ENCODE measurements at regions not wholly inside any gene's neighbourhood (a gene's known extent, or its start where the extent isn't known, plus 50 kb on each side); places are given as distances from the start of the nearest gene placed in this dataset.

- no TSS peak for BruUV-seq (replicated peaks)
- WGBS (ENCODE audit: insufficient coverage, insufficient replicate concordance, low lambda C conversion rate, missing lambda C conversion rate): 0% methylated on average over 1 of the region's 1 CpG
- ChIA-PET SMC1A (ENCODE audit: uncharacterized antibody, unreplicated experiment) (interaction anchor here (1.2 kb wide), 1 partner anchor 21 kb away, joined by 3 read pairs; no protein-coding TSS in a partner anchor), CTCF (no interaction called here), POLR2A (no interaction called here), RAD21 (ENCODE audit: unreplicated experiment) (no interaction called here)
- Histone ChIP-seq H3K9ac (ENCODE audit: control insufficient read depth, insufficient read depth, low read length) (no peak overlapping the region), H4K20me1 (ENCODE audit: control insufficient read depth, insufficient read depth) (no peaks in the 10 kb centered on the region), H3K4me2 (ENCODE audit: control insufficient read depth, insufficient read depth) (no peak overlapping the region), H3K4me3 (no peak overlapping the region), H3K4me1 (ENCODE audit: control insufficient read depth, insufficient read depth, low read length) (no peaks in the 10 kb centered on the region), H3K27me3 (replicated peaks in 1 of 2; ENCODE audit: control insufficient read depth in 2 of 2, insufficient read depth in 2 of 2, low read length in 1 of 2) (no peaks in the 10 kb centered on the region), H3K36me3 (ENCODE audit: control insufficient read depth in 2 of 2, insufficient read depth in 2 of 2, low read length in 1 of 2) (no peaks in the 10 kb centered on the region), H3K79me2 (ENCODE audit: control insufficient read depth, insufficient read depth, low read length) (no peaks in the 10 kb centered on the region), H3K27ac (ENCODE audit: control insufficient read depth, insufficient read depth) (no peak overlapping the region), H2AFZ (ENCODE audit: control insufficient read depth, low read depth, low read length) (no peak overlapping the region), H3K9me3 (replicated peaks; ENCODE audit: control insufficient read depth, insufficient read depth, low read length) (no peaks in the 10 kb centered on the region)
- intact Hi-C loops (cut with micrococcal nuclease; ENCODE audit: unreplicated experiment) (no loop called here), in situ Hi-C loops (cut with MboI) (no loop called here)
- no peak for TF ChIP-seq NFYA (IDR thresholded peaks at IDR 0.05; ENCODE audit: borderline replicate concordance, low read depth, low read length)
- no peak for TF ChIP-seq MYB (IDR thresholded peaks at IDR 0.05; ENCODE audit: borderline replicate concordance, low read depth, low read length)
- TF ChIP-seq ATF7 (IDR thresholded peaks at IDR 0.05; ENCODE audit: low read depth): no peak
- TF ChIP-seq YY1 (IDR thresholded peaks at IDR 0.05; ENCODE audit: low read depth, low read length): no peak
- TF ChIP-seq BHLHE40 (IDR thresholded peaks at IDR 0.05; ENCODE audit: borderline replicate concordance in 1 of 2, low read depth in 2 of 2, low read length in 1 of 2): no peak
- TF ChIP-seq TARDBP (IDR thresholded peaks at IDR 0.05; ENCODE audit: borderline replicate concordance): no peak
- no peak for TF ChIP-seq FOXK2 (IDR thresholded peaks at IDR 0.05)
- TF ChIP-seq, protein P1, sequence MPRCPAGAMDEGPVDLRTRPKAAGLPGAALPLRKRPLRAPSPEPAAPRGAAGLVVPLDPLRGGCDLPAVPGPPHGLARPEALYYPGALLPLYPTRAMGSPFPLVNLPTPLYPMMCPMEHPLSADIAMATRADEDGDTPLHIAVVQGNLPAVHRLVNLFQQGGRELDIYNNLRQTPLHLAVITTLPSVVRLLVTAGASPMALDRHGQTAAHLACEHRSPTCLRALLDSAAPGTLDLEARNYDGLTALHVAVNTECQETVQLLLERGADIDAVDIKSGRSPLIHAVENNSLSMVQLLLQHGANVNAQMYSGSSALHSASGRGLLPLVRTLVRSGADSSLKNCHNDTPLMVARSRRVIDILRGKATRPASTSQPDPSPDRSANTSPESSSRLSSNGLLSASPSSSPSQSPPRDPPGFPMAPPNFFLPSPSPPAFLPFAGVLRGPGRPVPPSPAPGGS (IDR thresholded peaks at IDR 0.05; ENCODE audit: borderline replicate concordance, insufficient read depth, low read depth, low read length, poor library complexity, severe bottlenecking): no peak
- TF ChIP-seq MXI1 (IDR thresholded peaks at IDR 0.05; ENCODE audit: low read depth, low read length): no peak
- no peak for TF ChIP-seq SRF (IDR thresholded peaks at IDR 0.05; ENCODE audit: low read depth in 2 of 2, low read length in 2 of 2)
- no peak for TF ChIP-seq HSF1 (IDR thresholded peaks at IDR 0.05; ENCODE audit: low read depth, low read length)
- no peak for TF ChIP-seq BMI1 (IDR thresholded peaks at IDR 0.05; ENCODE audit: borderline replicate concordance)
- no peak for TF ChIP-seq CHD4 (IDR thresholded peaks at IDR 0.05)
- FAIRE-seq (no peak), ATAC-seq (no peak), DNase-seq (ENCODE audit: low read depth, low spot score) (no peak)
Observed at GRCh38 chr3:26081806-26082205, 291.9 kb downstream of the OXSM start.
